Liver (tissue), 3 donors: ENCODE measurements at regions not wholly inside any gene's neighbourhood (a gene's known extent, or its start where the extent isn't known, plus 50 kb on each side); places are given as distances from the start of the nearest gene placed in this dataset.
"Not testable (repeated sequence)": the region's sequence is repeated elsewhere in the genome, so short reads cannot be mapped to it uniquely, and the experiment has no call there.

Source experiments
- HNF4A ChIP-seq, 2 donors: conservative IDR thresholded peaks; 2 replicates each; pipeline ENCODE4 v1.6.1; 2016; ENCODE audit warnings: antibody characterized with exemption in 2 of 2, mild to moderate bottlenecking in 2 of 2
- JUND ChIP-seq, 2 donors: IDR thresholded peaks; 2 replicates each; pipeline ENCODE4 v1.6.1; 2016; ENCODE audit warnings: antibody characterized with exemption in 2 of 2
- RXRA ChIP-seq, 2 donors: IDR thresholded peaks; 2 replicates each; pipeline ENCODE4 v1.6.1; 2017 to 2018; ENCODE audit warnings: antibody characterized with exemption in 2 of 2, mild to moderate bottlenecking in 1 of 2
- TAF1 ChIP-seq: conservative IDR thresholded peaks from 2 replicates; pipeline ENCODE4 v1.6.1; 2016; ENCODE audit warnings: antibody characterized with exemption, mild to moderate bottlenecking
- YY1 ChIP-seq: IDR thresholded peaks from 2 replicates; pipeline ENCODE4 v1.6.1; 2016; ENCODE audit warnings: antibody characterized with exemption, mild to moderate bottlenecking
- TF ChIP-seq, protein P1 (sequence below): fragments of 150-350 bp; IDR thresholded peaks from 2 replicates; pipeline ENCODE4 v1.5.1; 2017; ENCODE audit warnings: improper control_type of control experiment, low read depth, low read length; ENCODE audit not compliant: missing input control
- TF ChIP-seq, protein P2 (sequence below): IDR thresholded peaks from 2 replicates; pipeline ENCODE4 v1.6.1; 2016; ENCODE audit warnings: antibody characterized with exemption
- TF ChIP-seq, protein P3 (sequence below): IDR thresholded peaks from 2 replicates; pipeline ENCODE4 v1.6.1; 2016; ENCODE audit warnings: antibody characterized with exemption, mild to moderate bottlenecking
- donor health status: healthy.
- donor health status: healthy.

DNA sequence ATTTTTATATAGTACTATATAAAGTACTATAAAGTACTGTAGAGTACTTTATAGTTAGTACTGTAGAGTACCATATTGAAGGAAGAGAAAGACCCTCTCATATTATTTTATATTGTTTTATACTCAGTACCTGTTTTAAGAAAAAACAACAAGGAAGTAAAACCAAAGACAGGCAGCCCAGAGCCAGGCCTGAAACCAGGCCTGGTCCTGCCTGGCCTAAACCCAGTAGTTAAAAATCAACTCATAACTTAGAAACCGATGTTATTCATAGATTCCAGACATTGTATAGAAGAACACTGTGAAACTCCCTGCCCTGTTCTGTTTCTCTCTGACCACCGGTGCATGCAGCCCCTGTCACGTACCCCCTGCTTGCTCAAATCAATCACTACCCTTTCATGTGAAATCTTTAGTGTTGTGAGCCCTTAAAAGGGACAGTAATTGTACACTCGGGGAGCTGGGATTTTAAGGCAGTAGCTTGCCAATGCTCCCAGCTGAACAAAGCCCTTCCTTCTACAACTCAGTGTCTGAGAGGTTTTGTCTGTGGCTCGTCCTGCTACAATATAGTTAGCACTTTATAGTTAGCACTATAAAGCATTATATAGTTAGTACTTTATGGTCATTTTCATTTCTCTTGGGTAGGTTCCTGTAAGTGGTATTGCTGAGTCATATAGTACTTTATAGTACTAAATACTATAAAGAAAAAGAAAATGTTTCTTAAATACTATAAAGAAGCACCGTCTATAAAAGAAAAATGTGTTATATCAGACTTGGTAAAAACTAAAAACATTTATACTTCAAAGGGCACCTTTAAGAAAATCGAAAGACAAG is 940.6 kb upstream of the ACO1 start:
- TF ChIP-seq, protein P1, sequence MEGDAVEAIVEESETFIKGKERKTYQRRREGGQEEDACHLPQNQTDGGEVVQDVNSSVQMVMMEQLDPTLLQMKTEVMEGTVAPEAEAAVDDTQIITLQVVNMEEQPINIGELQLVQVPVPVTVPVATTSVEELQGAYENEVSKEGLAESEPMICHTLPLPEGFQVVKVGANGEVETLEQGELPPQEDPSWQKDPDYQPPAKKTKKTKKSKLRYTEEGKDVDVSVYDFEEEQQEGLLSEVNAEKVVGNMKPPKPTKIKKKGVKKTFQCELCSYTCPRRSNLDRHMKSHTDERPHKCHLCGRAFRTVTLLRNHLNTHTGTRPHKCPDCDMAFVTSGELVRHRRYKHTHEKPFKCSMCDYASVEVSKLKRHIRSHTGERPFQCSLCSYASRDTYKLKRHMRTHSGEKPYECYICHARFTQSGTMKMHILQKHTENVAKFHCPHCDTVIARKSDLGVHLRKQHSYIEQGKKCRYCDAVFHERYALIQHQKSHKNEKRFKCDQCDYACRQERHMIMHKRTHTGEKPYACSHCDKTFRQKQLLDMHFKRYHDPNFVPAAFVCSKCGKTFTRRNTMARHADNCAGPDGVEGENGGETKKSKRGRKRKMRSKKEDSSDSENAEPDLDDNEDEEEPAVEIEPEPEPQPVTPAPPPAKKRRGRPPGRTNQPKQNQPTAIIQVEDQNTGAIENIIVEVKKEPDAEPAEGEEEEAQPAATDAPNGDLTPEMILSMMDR = not testable (repeated sequence)
- TF ChIP-seq JUND (IDR thresholded peaks at IDR 0.05); YY1; RXRA (IDR thresholded peaks at IDR 0.05); HNF4A (conservative IDR thresholded peaks at IDR 0.05); TAF1: not testable (repeated sequence)
- TF ChIP-seq, protein P2, sequence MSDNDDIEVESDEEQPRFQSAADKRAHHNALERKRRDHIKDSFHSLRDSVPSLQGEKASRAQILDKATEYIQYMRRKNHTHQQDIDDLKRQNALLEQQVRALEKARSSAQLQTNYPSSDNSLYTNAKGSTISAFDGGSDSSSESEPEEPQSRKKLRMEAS = not testable (repeated sequence)
- TF ChIP-seq, protein P3, sequence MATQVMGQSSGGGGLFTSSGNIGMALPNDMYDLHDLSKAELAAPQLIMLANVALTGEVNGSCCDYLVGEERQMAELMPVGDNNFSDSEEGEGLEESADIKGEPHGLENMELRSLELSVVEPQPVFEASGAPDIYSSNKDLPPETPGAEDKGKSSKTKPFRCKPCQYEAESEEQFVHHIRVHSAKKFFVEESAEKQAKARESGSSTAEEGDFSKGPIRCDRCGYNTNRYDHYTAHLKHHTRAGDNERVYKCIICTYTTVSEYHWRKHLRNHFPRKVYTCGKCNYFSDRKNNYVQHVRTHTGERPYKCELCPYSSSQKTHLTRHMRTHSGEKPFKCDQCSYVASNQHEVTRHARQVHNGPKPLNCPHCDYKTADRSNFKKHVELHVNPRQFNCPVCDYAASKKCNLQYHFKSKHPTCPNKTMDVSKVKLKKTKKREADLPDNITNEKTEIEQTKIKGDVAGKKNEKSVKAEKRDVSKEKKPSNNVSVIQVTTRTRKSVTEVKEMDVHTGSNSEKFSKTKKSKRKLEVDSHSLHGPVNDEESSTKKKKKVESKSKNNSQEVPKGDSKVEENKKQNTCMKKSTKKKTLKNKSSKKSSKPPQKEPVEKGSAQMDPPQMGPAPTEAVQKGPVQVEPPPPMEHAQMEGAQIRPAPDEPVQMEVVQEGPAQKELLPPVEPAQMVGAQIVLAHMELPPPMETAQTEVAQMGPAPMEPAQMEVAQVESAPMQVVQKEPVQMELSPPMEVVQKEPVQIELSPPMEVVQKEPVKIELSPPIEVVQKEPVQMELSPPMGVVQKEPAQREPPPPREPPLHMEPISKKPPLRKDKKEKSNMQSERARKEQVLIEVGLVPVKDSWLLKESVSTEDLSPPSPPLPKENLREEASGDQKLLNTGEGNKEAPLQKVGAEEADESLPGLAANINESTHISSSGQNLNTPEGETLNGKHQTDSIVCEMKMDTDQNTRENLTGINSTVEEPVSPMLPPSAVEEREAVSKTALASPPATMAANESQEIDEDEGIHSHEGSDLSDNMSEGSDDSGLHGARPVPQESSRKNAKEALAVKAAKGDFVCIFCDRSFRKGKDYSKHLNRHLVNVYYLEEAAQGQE = not testable (repeated sequence)
